ENCODE measurements at regions not wholly inside any gene's neighbourhood (a gene's known extent, or its start where the extent isn't known, plus 50 kb on each side); places are given as distances from the start of the nearest gene placed in this dataset.

- TF ChIP-seq CTCF (conservative IDR thresholded peaks at IDR 0.05; ENCODE audit: low read depth in 2 of 2): no peak
- TF ChIP-seq EZH2phosphoT487 (IDR thresholded peaks at IDR 0.05; ENCODE audit: unreplicated experiment): no peak
Measured at GRCh38 chr13:83515268-83516015, 366.8 kb downstream of the SLITRK1 start (continued).

- no peaks in the 10 kb centered on the region for H3K27me3 Mint-ChIP-seq (ENCODE audit: insufficient read depth, low read depth, poor library complexity)
- H2AFZ ChIP-seq: no peak overlapping the region
- H3K27me3 ChIP-seq (ENCODE audit: insufficient read depth): no peaks in the 10 kb centered on the region
- no peak overlapping the region for H3K4me3 Mint-ChIP-seq
- H3K79me2 ChIP-seq (replicated peaks; ENCODE audit: insufficient read depth): no peaks in the 10 kb centered on the region
- no peak overlapping the region for H3K4me3 ChIP-seq
- no peak overlapping the region for H3K4me2 ChIP-seq
- H3K36me3 Mint-ChIP-seq (ENCODE audit: low read depth): no peaks in the 10 kb centered on the region
- no peaks in the 10 kb centered on the region for H4K20me1 ChIP-seq (replicated peaks; ENCODE audit: insufficient read depth)
- no peaks in the 10 kb centered on the region for H3K9me2 ChIP-seq (ENCODE audit: insufficient read depth)
- no peak overlapping the region for H3K27ac ChIP-seq (ENCODE audit: low read depth)
- H3F3A ChIP-seq (replicated peaks; ENCODE audit: low read depth): no peaks in the 10 kb centered on the region
- no peaks in the 10 kb centered on the region for H3K9me3 Mint-ChIP-seq
- ATAC-seq (no peak), DNase-seq (ENCODE audit: low spot score) (no peak)
- H3K36me3 ChIP-seq (ENCODE audit: insufficient read depth): no peaks in the 10 kb centered on the region
- no peak for TF ChIP-seq ETS1 (IDR thresholded peaks at IDR 0.05)
- no peak for TF ChIP-seq EZH2phosphoT487 (IDR thresholded peaks at IDR 0.05; ENCODE audit: unreplicated experiment)
- no peak for TF ChIP-seq POLR2AphosphoS5 (IDR thresholded peaks at IDR 0.05; ENCODE audit: low read depth)
- no peak for TF ChIP-seq ZNF462 (CRISPR knock-in tag; IDR thresholded peaks at IDR 0.05)
- no peak for TF ChIP-seq STAT1 (IDR thresholded peaks at IDR 0.05; ENCODE audit: unreplicated experiment)
- no peak for TF ChIP-seq JUNB (IDR thresholded peaks at IDR 0.05; ENCODE audit: unreplicated experiment)
- no peak for TF ChIP-seq NANOG (IDR thresholded peaks at IDR 0.05; ENCODE audit: borderline replicate concordance)
- no peak for TF ChIP-seq REST (IDR thresholded peaks at IDR 0.05; ENCODE audit: unreplicated experiment)
- no peak for TF ChIP-seq CREB1 (CRISPR knock-in tag; IDR thresholded peaks at IDR 0.05; ENCODE audit: low read depth)
- H3K4me1 Mint-ChIP-seq: no peaks in the 10 kb centered on the region
- no peak overlapping the region for H3K27ac Mint-ChIP-seq
- no peaks in the 10 kb centered on the region for H3K4me1 ChIP-seq (ENCODE audit: insufficient read depth)
Measured at GRCh38 chr13:83508771-83509301, 373.4 kb downstream of the SLITRK1 start.
